ENCODE measurements at regions not wholly inside any gene's neighbourhood (a gene's known extent, or its start where the extent isn't known, plus 50 kb on each side); places are given as distances from the start of the nearest gene placed in this dataset.

DNA sequence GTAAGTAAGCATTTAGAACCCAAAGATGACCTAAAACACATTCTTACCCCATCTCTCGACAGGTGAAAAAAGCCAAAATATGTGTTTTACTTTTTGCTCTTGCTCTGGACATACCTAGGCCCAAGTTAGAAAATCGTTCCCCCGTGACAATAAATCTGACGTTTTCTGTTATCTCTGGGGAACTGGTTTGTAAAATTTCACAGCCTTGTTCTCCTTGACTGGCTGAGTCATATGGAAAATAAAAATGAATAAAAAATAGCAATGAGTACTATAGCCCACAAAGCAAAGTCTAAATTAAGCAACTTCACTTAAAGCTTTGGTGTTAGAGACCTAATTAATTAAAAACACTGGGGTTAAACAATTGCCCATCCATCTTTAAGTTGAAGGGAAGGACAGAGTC is 286.9 kb upstream of the CLINT1 start:
- no peak for TF ChIP-seq POLR2A (IDR thresholded peaks at IDR 0.05)
- TF ChIP-seq, protein P1, sequence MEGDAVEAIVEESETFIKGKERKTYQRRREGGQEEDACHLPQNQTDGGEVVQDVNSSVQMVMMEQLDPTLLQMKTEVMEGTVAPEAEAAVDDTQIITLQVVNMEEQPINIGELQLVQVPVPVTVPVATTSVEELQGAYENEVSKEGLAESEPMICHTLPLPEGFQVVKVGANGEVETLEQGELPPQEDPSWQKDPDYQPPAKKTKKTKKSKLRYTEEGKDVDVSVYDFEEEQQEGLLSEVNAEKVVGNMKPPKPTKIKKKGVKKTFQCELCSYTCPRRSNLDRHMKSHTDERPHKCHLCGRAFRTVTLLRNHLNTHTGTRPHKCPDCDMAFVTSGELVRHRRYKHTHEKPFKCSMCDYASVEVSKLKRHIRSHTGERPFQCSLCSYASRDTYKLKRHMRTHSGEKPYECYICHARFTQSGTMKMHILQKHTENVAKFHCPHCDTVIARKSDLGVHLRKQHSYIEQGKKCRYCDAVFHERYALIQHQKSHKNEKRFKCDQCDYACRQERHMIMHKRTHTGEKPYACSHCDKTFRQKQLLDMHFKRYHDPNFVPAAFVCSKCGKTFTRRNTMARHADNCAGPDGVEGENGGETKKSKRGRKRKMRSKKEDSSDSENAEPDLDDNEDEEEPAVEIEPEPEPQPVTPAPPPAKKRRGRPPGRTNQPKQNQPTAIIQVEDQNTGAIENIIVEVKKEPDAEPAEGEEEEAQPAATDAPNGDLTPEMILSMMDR (IDR thresholded peaks at IDR 0.05) = no peak
